ENCODE measurements at regions not wholly inside any gene's neighbourhood (a gene's known extent, or its start where the extent isn't known, plus 50 kb on each side); places are given as distances from the start of the nearest gene placed in this dataset.

DNA sequence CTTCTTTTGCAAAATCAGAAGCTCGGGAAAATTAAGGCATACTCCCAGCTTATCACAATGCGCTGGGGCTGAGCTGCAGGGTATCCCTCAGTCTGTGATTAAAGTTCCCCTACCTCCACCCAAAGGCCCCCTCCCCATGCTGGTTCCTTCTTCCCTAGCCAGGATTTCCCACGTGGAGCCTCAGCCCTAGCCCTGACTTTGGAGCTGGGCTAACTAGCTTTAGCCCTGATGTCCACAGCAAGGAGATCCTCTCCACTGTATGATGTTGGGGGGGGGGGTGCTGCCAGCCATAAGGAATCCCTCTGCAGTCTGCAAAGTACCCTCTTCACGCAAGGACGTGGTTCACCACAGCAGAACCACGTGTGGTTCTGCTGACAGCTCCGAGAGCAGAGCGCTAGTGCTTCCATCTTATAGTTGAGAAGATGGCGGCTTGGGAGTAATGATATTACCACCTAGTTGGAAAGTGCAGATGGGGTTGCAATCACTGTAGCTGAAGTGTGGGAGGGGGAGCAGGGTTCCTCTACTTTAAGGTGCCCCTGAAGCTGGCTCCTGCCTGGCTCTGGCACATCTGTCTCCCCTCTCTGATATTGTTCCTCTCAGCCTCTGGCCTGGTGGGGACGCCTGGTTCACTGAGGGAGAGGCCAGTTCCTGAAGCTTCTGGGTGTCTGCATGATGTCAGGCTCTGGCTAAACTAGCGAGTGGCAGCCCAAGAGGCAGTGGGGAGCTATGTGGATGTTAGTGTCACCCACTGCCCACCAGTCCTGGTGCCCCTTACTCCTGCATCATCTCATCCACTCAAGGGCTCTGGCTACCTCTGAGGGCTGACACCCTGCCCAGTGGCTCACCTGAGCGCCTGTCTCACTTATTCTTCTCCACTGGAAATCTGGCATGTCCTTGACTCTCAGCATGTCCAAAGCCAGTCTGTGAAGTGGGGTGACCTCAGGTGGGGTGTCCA is 270.7 kb downstream of the RPS24 start:
- intact Hi-C loops (cut with DNase I), result loop anchor here (5.0 to 10.0 kb wide), 6 partner anchors 90 to 893 kb away; partner anchors contain the start of gene ZMIZ1 (in 1 of the 4)
- Histone ChIP-seq H3K4me1 (ENCODE audit: insufficient read depth) (peaks cover 7% of the 10 kb centered on the region), H3K36me3 (no peaks in the 10 kb centered on the region), H3K27ac (no peak overlapping the region), H3K4me3 (no peak overlapping the region), H3K27me3 (no peaks in the 10 kb centered on the region), H3K9me3 (no peaks in the 10 kb centered on the region)
- TF ChIP-seq EP300 (IDR thresholded peaks at IDR 0.05), result no peak
- no peak for TF ChIP-seq POLR2A (IDR thresholded peaks at IDR 0.05)
- no peak for TF ChIP-seq CTCF (IDR thresholded peaks at IDR 0.05)
- DNase-seq, result peak in 1 of 5 donors; percentile 15
- WGBS, 3 donors, result 87 to 92% (median 91%) methylated on average over 11 to 12 of the region's 12 CpGs

DNA sequence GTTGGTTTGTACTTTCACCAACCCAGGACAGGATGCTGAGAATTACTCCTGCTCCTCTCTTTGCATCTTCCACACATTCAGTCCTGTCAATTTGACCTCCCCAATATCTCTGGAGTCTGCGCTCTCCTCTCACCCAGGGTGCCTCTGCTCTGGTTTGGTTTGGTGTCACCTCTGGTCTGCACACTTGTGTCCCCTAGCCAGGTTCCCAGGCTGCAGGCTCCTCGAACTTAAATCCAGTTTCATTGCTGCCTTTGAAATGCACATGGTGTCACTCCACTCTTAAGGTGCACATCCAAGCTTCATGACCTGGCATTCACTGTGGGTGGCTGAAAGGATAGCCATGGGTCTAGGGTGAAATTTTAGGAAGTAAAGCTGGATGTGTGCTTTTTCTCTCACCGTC is 271.6 kb downstream of the RPS24 start:
- peaks cover 7% of the 10 kb centered on the region for H3K4me1 ChIP-seq (ENCODE audit: insufficient read depth)
- H3K27me3 ChIP-seq, result no peaks in the 10 kb centered on the region
- no peak overlapping the region for H3K4me3 ChIP-seq
- no peaks in the 10 kb centered on the region for H3K36me3 ChIP-seq
- 73 to 88% (median 85%) methylated on average over 3 of the region's 3 CpGs for WGBS, 3 donors
- no peak overlapping the region for H3K27ac ChIP-seq
- H3K9me3 ChIP-seq, result no peaks in the 10 kb centered on the region
- TF ChIP-seq EP300 (IDR thresholded peaks at IDR 0.05) (no peak), CTCF (IDR thresholded peaks at IDR 0.05) (no peak), POLR2A (IDR thresholded peaks at IDR 0.05) (no peak)
- intact Hi-C loops (cut with DNase I), result loop anchor here in 3 of 4 donors (10.0 kb wide), 2 partner anchors 91 to 889 kb away; no protein-coding TSS in a partner anchor
- no peak for DNase-seq

GRCh38 chr10:78306358-78306757 is 272.7 kb downstream of the RPS24 start:
- Histone ChIP-seq H3K4me1 (ENCODE audit: insufficient read depth) (peaks cover 7% of the 10 kb centered on the region), H3K27me3 (no peaks in the 10 kb centered on the region), H3K4me3 (no peak overlapping the region), H3K36me3 (no peaks in the 10 kb centered on the region), H3K9me3 (no peaks in the 10 kb centered on the region), H3K27ac (no peak overlapping the region)
- intact Hi-C loops (cut with DNase I), result loop anchor here in 3 of 4 donors (10.0 kb wide), 2 partner anchors 92 to 888 kb away; no protein-coding TSS in a partner anchor
- 90 to 95% (median 93%) methylated on average over 5 of the region's 5 CpGs for WGBS, 3 donors
- no peak for TF ChIP-seq EP300 (IDR thresholded peaks at IDR 0.05)
- TF ChIP-seq POLR2A (IDR thresholded peaks at IDR 0.05), result no peak
- no peak for DNase-seq

DNA sequence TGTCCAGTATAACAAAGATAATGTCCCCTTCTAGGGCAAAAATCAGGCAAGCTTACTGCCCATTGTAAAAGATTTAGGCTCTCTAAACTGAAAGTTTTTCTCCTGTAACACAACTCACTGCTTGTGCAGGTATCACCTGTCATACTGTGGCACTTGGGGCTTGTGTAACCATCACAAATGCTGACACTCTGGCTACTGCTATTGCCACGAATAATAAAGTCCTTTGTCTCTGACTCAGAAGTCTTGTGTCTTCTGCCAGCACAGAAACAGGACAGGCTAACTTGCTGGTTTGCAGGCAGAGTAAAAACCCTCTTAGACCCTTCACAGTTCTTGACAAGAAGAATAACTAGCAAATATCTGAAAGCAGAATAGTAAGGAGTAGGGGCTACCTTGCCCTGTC is 273.9 kb downstream of the RPS24 start:
- peaks cover 6% of the 10 kb centered on the region for H3K4me1 ChIP-seq (ENCODE audit: insufficient read depth)

More for the DNA sequence above, 273.9 kb downstream of the RPS24 start:
- 70 to 89% (median 75%) methylated on average over 1 of the region's 1 CpG for WGBS, 3 donors
- TF ChIP-seq CTCF (IDR thresholded peaks at IDR 0.05), result no peak
- TF ChIP-seq EP300 (IDR thresholded peaks at IDR 0.05), result no peak
- TF ChIP-seq POLR2A (IDR thresholded peaks at IDR 0.05), result no peak
- no peak overlapping the region for H3K27ac ChIP-seq
- no peaks in the 10 kb centered on the region for H3K9me3 ChIP-seq
- intact Hi-C loops (cut with DNase I), result loop anchor here in 3 of 4 donors (10.0 kb wide), 2 partner anchors 93 to 887 kb away; no protein-coding TSS in a partner anchor
- no peaks in the 10 kb centered on the region for H3K36me3 ChIP-seq
- H3K4me3 ChIP-seq, result no peak overlapping the region
- no peak for DNase-seq
- H3K27me3 ChIP-seq, result no peaks in the 10 kb centered on the region
